ENCODE measurements at regions not wholly inside any gene's neighbourhood (a gene's known extent, or its start where the extent isn't known, plus 50 kb on each side); places are given as distances from the start of the nearest gene placed in this dataset.
"Not testable (repeated sequence)": the region's sequence is repeated elsewhere in the genome, so short reads cannot be mapped to it uniquely, and the experiment has no call there.

- no peak overlapping the region for H3K4me3 ChIP-seq (ENCODE audit: control insufficient read depth, low read depth, low read length)
- DNase-seq (ENCODE audit: low read depth): no peak
- TF ChIP-seq CTCF (IDR thresholded peaks at IDR 0.05; ENCODE audit: control insufficient read depth, insufficient read depth, low read depth, low read length, missing control alignments): no peak
Observed at GRCh38 chr19:31883296-31883990, 462.0 kb upstream of the ZNF507 start.

GRCh38 chr19:31885280-31885853 lies 460.0 kb upstream of the ZNF507 start:
- no peak for TF ChIP-seq CTCF (IDR thresholded peaks at IDR 0.05; ENCODE audit: control insufficient read depth, insufficient read depth, low read depth, low read length, missing control alignments)
- no peak overlapping the region for H3K4me3 ChIP-seq (ENCODE audit: control insufficient read depth, low read depth, low read length)
- no peak for DNase-seq (ENCODE audit: low read depth)

- no peak for DNase-seq (ENCODE audit: low read depth)
- H3K4me3 ChIP-seq (ENCODE audit: control insufficient read depth, low read depth, low read length): no peak overlapping the region
- no peak for TF ChIP-seq CTCF (IDR thresholded peaks at IDR 0.05; ENCODE audit: control insufficient read depth, insufficient read depth, low read depth, low read length, missing control alignments)
Observed at GRCh38 chr19:31890230-31890629, 455.2 kb upstream of the ZNF507 start.

GRCh38 chr19:31892060-31892459 lies 453.4 kb upstream of the ZNF507 start:
- TF ChIP-seq CTCF (IDR thresholded peaks at IDR 0.05; ENCODE audit: control insufficient read depth, insufficient read depth, low read depth, low read length, missing control alignments): no peak
- no peak for DNase-seq (ENCODE audit: low read depth)
- no peak overlapping the region for H3K4me3 ChIP-seq (ENCODE audit: control insufficient read depth, low read depth, low read length)

GRCh38 chr19:31893491-31893890 lies 451.9 kb upstream of the ZNF507 start:
- not testable (repeated sequence) for DNase-seq (ENCODE audit: low read depth); H3K4me3 ChIP-seq (ENCODE audit: control insufficient read depth, low read depth, low read length)

GRCh38 chr19:31894451-31894850 lies 451.0 kb upstream of the ZNF507 start:
- no peak overlapping the region for H3K4me3 ChIP-seq (ENCODE audit: control insufficient read depth, low read depth, low read length)
- no peak for TF ChIP-seq CTCF (IDR thresholded peaks at IDR 0.05; ENCODE audit: control insufficient read depth, insufficient read depth, low read depth, low read length, missing control alignments)
- DNase-seq (ENCODE audit: low read depth): no peak

GRCh38 chr19:31897292-31897691 lies 448.1 kb upstream of the ZNF507 start:
- DNase-seq (ENCODE audit: low read depth): no peak
- no peak overlapping the region for H3K4me3 ChIP-seq (ENCODE audit: control insufficient read depth, low read depth, low read length)
- no peak for TF ChIP-seq CTCF (IDR thresholded peaks at IDR 0.05; ENCODE audit: control insufficient read depth, insufficient read depth, low read depth, low read length, missing control alignments)

Data from AG09309 (cell line).